Spinal cord (tissue), 9 donors: ENCODE measurements at regions not wholly inside any gene's neighbourhood (a gene's known extent, or its start where the extent isn't known, plus 50 kb on each side); places are given as distances from the start of the nearest gene placed in this dataset.
A peak's percentile ranks its signal among the peaks of the same experiment; 100 is the strongest.

ENCODE experiments used
- DNase-seq, 6 donors: peaks; one replicate each; pipeline versions ENCODE4 v3.0.0 to v3.0.0-alpha.2; 2013 to 2015; ENCODE audit warnings: low spot score in 6 of 6, low read depth in 4 of 6
- H3K27ac ChIP-seq: one replicate; pipeline ENCODE4 v1.5.1; 2013; ENCODE audit warnings: low read depth, low read length, control low read depth
- H3K27me3 ChIP-seq: one replicate; pipeline ENCODE4 v1.6.1; 2013; ENCODE audit warnings: low read length; ENCODE audit not compliant: control insufficient read depth, insufficient read depth
- H3K36me3 ChIP-seq: one replicate; pipeline ENCODE4 v1.6.1; 2013; ENCODE audit warnings: low read length; ENCODE audit not compliant: control insufficient read depth, insufficient read depth
- H3K4me1 ChIP-seq: one replicate; pipeline ENCODE4 v1.6.1; 2013; ENCODE audit warnings: low read length; ENCODE audit not compliant: control insufficient read depth, insufficient read depth
- H3K4me3 ChIP-seq: one replicate; pipeline ENCODE4 v1.5.1; 2013; ENCODE audit warnings: low read depth, low read length, control low read depth
- H3K9me3 ChIP-seq: one replicate; pipeline ENCODE4 v1.6.1; 2013; ENCODE audit warnings: low read length; ENCODE audit not compliant: control insufficient read depth, insufficient read depth
- WGBS: methylation state at CpG from one replicate; pipeline ENCODE4 v1.1.5; 2013; ENCODE audit warnings: missing lambda C conversion rate; ENCODE audit not compliant: insufficient coverage; 5-methylcytosine and 5-hydroxymethylcytosine counted together
- donor health status: healthy.

- WGBS: no CpG with 5 or more reads among the region's 2 CpGs
- Histone ChIP-seq H3K4me1 (no peaks in the 10 kb centered on the region), H3K27me3 (no peaks in the 10 kb centered on the region), H3K27ac (no peak overlapping the region), H3K9me3 (no peaks in the 10 kb centered on the region), H3K36me3 (no peaks in the 10 kb centered on the region), H3K4me3 (no peak overlapping the region)
- DNase-seq: no peak
Measured at GRCh38 chr16:17877821-17878360, 407.1 kb upstream of the XYLT1 start.

GRCh38 chr16:17866996-17867395 is 396.2 kb upstream of the XYLT1 start:
- H3K36me3 ChIP-seq: no peaks in the 10 kb centered on the region
- no peaks in the 10 kb centered on the region for H3K4me1 ChIP-seq
- DNase-seq: no peak
- H3K9me3 ChIP-seq: no peaks in the 10 kb centered on the region
- 70% methylated on average over 3 of the region's 5 CpGs for WGBS
- no peak overlapping the region for H3K4me3 ChIP-seq
- H3K27me3 ChIP-seq: no peaks in the 10 kb centered on the region
- no peak overlapping the region for H3K27ac ChIP-seq

GRCh38 chr16:17861981-17862479 is 391.3 kb upstream of the XYLT1 start:
- Histone ChIP-seq H3K4me3 (no peak overlapping the region), H3K4me1 (no peaks in the 10 kb centered on the region), H3K27ac (no peak overlapping the region), H3K27me3 (no peaks in the 10 kb centered on the region), H3K36me3 (no peaks in the 10 kb centered on the region), H3K9me3 (no peaks in the 10 kb centered on the region)
- WGBS: 77% methylated on average over 3 of the region's 6 CpGs
- peak in 1 of 6 donors; percentile 93 for DNase-seq

- H3K9me3 ChIP-seq: no peaks in the 10 kb centered on the region
- H3K4me3 ChIP-seq: no peak overlapping the region
- H3K27ac ChIP-seq: no peak overlapping the region
- H3K4me1 ChIP-seq: no peaks in the 10 kb centered on the region
- H3K36me3 ChIP-seq: no peaks in the 10 kb centered on the region
- 30% methylated on average over 8 of the region's 10 CpGs for WGBS
- H3K27me3 ChIP-seq: no peaks in the 10 kb centered on the region
- DNase-seq: no peak
Measured at GRCh38 chr16:17858061-17858460, 387.3 kb upstream of the XYLT1 start.

- H3K36me3 ChIP-seq: no peaks in the 10 kb centered on the region
- H3K27me3 ChIP-seq: no peaks in the 10 kb centered on the region
- DNase-seq: no peak
- 95% methylated on average over 4 of the region's 5 CpGs for WGBS
- no peaks in the 10 kb centered on the region for H3K9me3 ChIP-seq
- no peak overlapping the region for H3K27ac ChIP-seq
- peaks cover 7% of the 10 kb centered on the region for H3K4me1 ChIP-seq
- H3K4me3 ChIP-seq: no peak overlapping the region
Measured at GRCh38 chr16:17853958-17854357, 383.2 kb upstream of the XYLT1 start.

GRCh38 chr16:17852977-17853702 is 382.4 kb upstream of the XYLT1 start:
- no peaks in the 10 kb centered on the region for H3K9me3 ChIP-seq
- DNase-seq: no peak
- H3K27ac ChIP-seq: no peak overlapping the region
- H3K27me3 ChIP-seq: no peaks in the 10 kb centered on the region
- 86% methylated on average over 5 of the region's 6 CpGs for WGBS
- peaks cover 7% of the 10 kb centered on the region for H3K4me1 ChIP-seq
- no peak overlapping the region for H3K4me3 ChIP-seq
- no peaks in the 10 kb centered on the region for H3K36me3 ChIP-seq

- Histone ChIP-seq H3K4me1 (peaks cover 7% of the 10 kb centered on the region), H3K36me3 (no peaks in the 10 kb centered on the region), H3K9me3 (no peaks in the 10 kb centered on the region), H3K27ac (no peak overlapping the region), H3K4me3 (no peak overlapping the region), H3K27me3 (no peaks in the 10 kb centered on the region)
- WGBS: 41% methylated on average over 9 of the region's 16 CpGs
- peak in 2 of 6 donors; percentile 88 to 89 for DNase-seq
Measured at GRCh38 chr16:17850581-17851250, 380.0 kb upstream of the XYLT1 start.

- H3K36me3 ChIP-seq: no peaks in the 10 kb centered on the region
- no peaks in the 10 kb centered on the region for H3K9me3 ChIP-seq
- WGBS: 92% methylated on average over 4 of the region's 6 CpGs
- H3K4me1 ChIP-seq: peaks cover 7% of the 10 kb centered on the region
- H3K27me3 ChIP-seq: no peaks in the 10 kb centered on the region
- H3K4me3 ChIP-seq: no peak overlapping the region
- H3K27ac ChIP-seq: no peak overlapping the region
- DNase-seq: no peak
Measured at GRCh38 chr16:17847234-17847795, 376.6 kb upstream of the XYLT1 start.

- Histone ChIP-seq H3K9me3 (no peaks in the 10 kb centered on the region), H3K27me3 (no peaks in the 10 kb centered on the region), H3K36me3 (no peaks in the 10 kb centered on the region), H3K4me3 (no peak overlapping the region), H3K4me1 (peaks cover 5% of the 10 kb centered on the region), H3K27ac (no peak overlapping the region)
- no peak for DNase-seq
- WGBS: 100% methylated on average over 1 of the region's 6 CpGs
Measured at GRCh38 chr16:17846030-17846429, 375.3 kb upstream of the XYLT1 start.
